ENCODE measurements at regions not wholly inside any gene's neighbourhood (a gene's known extent, or its start where the extent isn't known, plus 50 kb on each side); places are given as distances from the start of the nearest gene placed in this dataset.

- TF ChIP-seq, protein P1, sequence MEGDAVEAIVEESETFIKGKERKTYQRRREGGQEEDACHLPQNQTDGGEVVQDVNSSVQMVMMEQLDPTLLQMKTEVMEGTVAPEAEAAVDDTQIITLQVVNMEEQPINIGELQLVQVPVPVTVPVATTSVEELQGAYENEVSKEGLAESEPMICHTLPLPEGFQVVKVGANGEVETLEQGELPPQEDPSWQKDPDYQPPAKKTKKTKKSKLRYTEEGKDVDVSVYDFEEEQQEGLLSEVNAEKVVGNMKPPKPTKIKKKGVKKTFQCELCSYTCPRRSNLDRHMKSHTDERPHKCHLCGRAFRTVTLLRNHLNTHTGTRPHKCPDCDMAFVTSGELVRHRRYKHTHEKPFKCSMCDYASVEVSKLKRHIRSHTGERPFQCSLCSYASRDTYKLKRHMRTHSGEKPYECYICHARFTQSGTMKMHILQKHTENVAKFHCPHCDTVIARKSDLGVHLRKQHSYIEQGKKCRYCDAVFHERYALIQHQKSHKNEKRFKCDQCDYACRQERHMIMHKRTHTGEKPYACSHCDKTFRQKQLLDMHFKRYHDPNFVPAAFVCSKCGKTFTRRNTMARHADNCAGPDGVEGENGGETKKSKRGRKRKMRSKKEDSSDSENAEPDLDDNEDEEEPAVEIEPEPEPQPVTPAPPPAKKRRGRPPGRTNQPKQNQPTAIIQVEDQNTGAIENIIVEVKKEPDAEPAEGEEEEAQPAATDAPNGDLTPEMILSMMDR (IDR thresholded peaks at IDR 0.05), result no peak
- TF ChIP-seq POLR2A (IDR thresholded peaks at IDR 0.05), result no peak
Measured at GRCh38 chr11:92533657-92534335, 309.2 kb downstream of the FAT3 start.

Measured in esophagus squamous epithelium (tissue), 4 donors.